Activated CD8-positive, alpha-beta T cell treated with anti-CD3 and anti-CD28 coated beads, Interleukin-2, amount 10 ng/mL, durations not matched to agents 7 days and 5 days (primary cell): ENCODE measurements at regions not wholly inside any gene's neighbourhood (a gene's known extent, or its start where the extent isn't known, plus 50 kb on each side); places are given as distances from the start of the nearest gene placed in this dataset.
"Not testable (repeated sequence)": the region's sequence is repeated elsewhere in the genome, so short reads cannot be mapped to it uniquely, and the experiment has no call there.

Experiments used
- ATAC-seq: fragments of 150-1000 bp; cut with Tn5 transposase; one replicate; pipeline ENCODE4 v1.10.0; 2021; ENCODE audit warnings: moderate library complexity
- CTCF ChIA-PET: fragments of 350-600 bp; sonication (Branson Sonifier 250); formaldehyde crosslinking; loops from one replicate; lab custom pipeline; 2021; ENCODE audit warnings: antibody characterized with exemption; lab: Charles Lee
- POLR2A ChIA-PET: fragments of 350-600 bp; sonication (Branson Sonifier 250); formaldehyde crosslinking; loops from one replicate; lab custom pipeline; 2021; ENCODE audit warnings: antibody characterized with exemption; lab: Charles Lee
- DNase-seq: peaks from one replicate; pipeline ENCODE4 v3.0.0-alpha.2; 2020
- H3K27ac Mint-ChIP-seq: one replicate; pipeline ENCODE4 v1.8.0; 2021; ENCODE audit warnings: mild to moderate bottlenecking, mixed read lengths
- H3K27me3 Mint-ChIP-seq: one replicate; pipeline ENCODE4 v1.8.0; 2021; ENCODE audit warnings: low read depth, mixed read lengths
- H3K36me3 Mint-ChIP-seq: one replicate; pipeline ENCODE4 v1.8.0; 2021; ENCODE audit warnings: low read depth, mixed read lengths
- H3K4me1 Mint-ChIP-seq: one replicate; pipeline ENCODE4 v1.8.0; 2021; ENCODE audit warnings: low read depth, mixed read lengths
- H3K4me3 Mint-ChIP-seq: one replicate; pipeline ENCODE4 v1.8.0; 2021; ENCODE audit warnings: mild to moderate bottlenecking, mixed read lengths
- H3K9me3 Mint-ChIP-seq: one replicate; pipeline ENCODE4 v1.8.0; 2022; ENCODE audit warnings: mixed read lengths; ENCODE audit not compliant: insufficient read depth

DNA sequence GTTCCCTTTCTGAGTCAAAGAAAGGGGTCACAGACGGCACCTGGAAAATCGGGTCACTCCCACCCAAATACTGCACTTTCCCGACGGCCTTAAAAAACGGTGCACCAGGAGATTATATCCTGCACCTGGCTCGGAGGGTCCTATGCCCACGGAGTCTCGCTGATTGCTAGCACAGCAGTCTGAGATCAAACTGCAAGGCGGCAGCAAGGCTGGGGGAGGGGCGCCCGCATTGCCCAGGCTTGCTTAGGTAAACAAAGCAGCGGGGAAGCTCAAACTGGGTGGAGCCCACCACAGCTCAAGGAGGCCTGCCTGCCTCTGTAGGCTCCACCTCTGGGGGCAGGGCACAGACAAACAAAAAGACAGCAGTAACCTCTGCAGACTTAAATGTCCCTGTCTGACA, 701.7 kb downstream of the RAPGEF2 start:
- H3K36me3 Mint-ChIP-seq, H3K27ac Mint-ChIP-seq, CTCF ChIA-PET, DNase-seq, POLR2A ChIA-PET, ATAC-seq, H3K4me1 Mint-ChIP-seq, H3K9me3 Mint-ChIP-seq, H3K4me3 Mint-ChIP-seq, H3K27me3 Mint-ChIP-seq: not testable (repeated sequence)

GRCh38 chr4:159823743-159824142, 720.9 kb downstream of the RAPGEF2 start:
- H3K27me3 Mint-ChIP-seq, result no peaks in the 10 kb centered on the region
- CTCF ChIA-PET, result no interaction called here
- ATAC-seq (no peak), DNase-seq (no peak)
- no peak overlapping the region for H3K27ac Mint-ChIP-seq
- POLR2A ChIA-PET, result no interaction called here
- H3K4me1 Mint-ChIP-seq, result no peaks in the 10 kb centered on the region
- no peaks in the 10 kb centered on the region for H3K36me3 Mint-ChIP-seq
- no peaks in the 10 kb centered on the region for H3K9me3 Mint-ChIP-seq
- no peak overlapping the region for H3K4me3 Mint-ChIP-seq

DNA sequence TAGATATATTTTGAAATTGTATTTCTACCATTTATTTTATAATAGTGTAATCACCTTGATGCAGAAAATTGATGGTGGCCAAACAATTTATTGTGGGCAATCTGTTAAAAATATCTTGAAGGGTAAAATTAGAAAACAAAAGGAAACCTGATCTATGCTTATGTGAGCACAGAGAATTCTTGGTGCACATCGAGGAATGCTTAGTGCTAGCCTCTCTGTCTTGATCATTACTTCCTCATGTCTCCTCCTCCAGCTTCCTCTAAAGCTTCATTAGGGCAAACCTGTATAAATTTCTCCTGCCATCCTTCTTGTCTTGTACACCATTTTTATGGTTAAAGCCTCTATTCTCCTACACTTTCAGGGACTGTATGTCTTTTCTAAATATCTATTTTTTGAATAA, 725.8 kb downstream of the RAPGEF2 start:
- no peaks in the 10 kb centered on the region for H3K9me3 Mint-ChIP-seq
- no peak for ATAC-seq
- no peaks in the 10 kb centered on the region for H3K27me3 Mint-ChIP-seq
- H3K27ac Mint-ChIP-seq, result no peak overlapping the region
- no peaks in the 10 kb centered on the region for H3K4me1 Mint-ChIP-seq
- CTCF ChIA-PET, result interaction anchor here (0.7 kb wide), 1 partner anchor 64 kb away, joined by 3 read pairs; no protein-coding TSS in a partner anchor
- no peaks in the 10 kb centered on the region for H3K36me3 Mint-ChIP-seq
- H3K4me3 Mint-ChIP-seq, result no peak overlapping the region
- POLR2A ChIA-PET, result no interaction called here
- no peak for DNase-seq

DNA sequence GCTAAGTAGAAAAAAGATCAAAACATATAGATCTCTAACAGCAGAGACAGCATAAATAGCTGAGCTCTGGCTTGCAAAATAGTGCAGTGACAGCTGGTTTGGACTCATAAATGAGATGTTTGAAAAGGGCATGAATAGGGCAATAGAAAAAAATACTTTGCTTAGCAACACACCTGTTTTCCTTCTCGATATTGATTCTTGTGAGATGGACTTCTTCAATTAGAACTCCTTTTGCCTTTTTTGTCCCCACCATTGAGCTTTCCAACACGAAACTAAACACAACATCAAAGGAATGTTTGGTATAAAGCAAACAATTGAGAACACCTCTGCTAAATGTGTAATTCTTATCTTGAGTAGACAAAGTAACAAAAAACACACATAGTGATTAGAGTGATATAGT, 726.3 kb downstream of the RAPGEF2 start:
- Mint-ChIP-seq H3K27ac (no peak overlapping the region), H3K9me3 (no peaks in the 10 kb centered on the region), H3K4me3 (no peak overlapping the region), H3K27me3 (no peaks in the 10 kb centered on the region), H3K4me1 (no peaks in the 10 kb centered on the region), H3K36me3 (no peaks in the 10 kb centered on the region)
- no peak for DNase-seq
- no peak for ATAC-seq
- POLR2A ChIA-PET, result no interaction called here
- CTCF ChIA-PET, result interaction anchor here (0.7 kb wide), 1 partner anchor 65 kb away, joined by 3 read pairs; no protein-coding TSS in a partner anchor

GRCh38 chr4:159837071-159837470, 734.2 kb downstream of the RAPGEF2 start:
- H3K4me3 Mint-ChIP-seq, result no peak overlapping the region
- H3K4me1 Mint-ChIP-seq, result no peaks in the 10 kb centered on the region
- ChIA-PET POLR2A (no interaction called here), CTCF (no interaction called here)
- no peaks in the 10 kb centered on the region for H3K27me3 Mint-ChIP-seq
- no peak for ATAC-seq
- peaks cover 6% of the 10 kb centered on the region for H3K9me3 Mint-ChIP-seq
- DNase-seq, result no peak
- no peak overlapping the region for H3K27ac Mint-ChIP-seq
- H3K36me3 Mint-ChIP-seq, result no peaks in the 10 kb centered on the region

DNA sequence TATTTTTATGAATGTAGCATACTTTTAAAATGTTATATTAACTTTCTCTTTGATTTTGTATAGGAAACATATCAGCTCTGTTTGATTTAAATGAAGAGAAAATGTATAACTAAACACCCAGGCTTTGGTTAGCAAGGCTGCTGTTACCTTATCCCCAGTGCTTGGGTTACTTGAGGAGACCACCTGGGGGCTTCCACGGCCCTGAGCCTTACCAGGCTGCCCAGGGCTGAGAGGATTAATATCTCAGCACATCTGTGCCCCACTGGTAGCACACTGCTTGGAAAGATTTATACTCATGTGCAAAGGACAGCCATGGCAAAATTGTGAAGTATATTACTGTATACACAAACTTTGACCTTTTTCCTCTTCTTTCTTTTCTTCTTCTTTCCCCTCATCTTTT, 752.9 kb downstream of the RAPGEF2 start:
- H3K27me3 Mint-ChIP-seq, result no peaks in the 10 kb centered on the region
- CTCF ChIA-PET, result no interaction called here
- no peaks in the 10 kb centered on the region for H3K36me3 Mint-ChIP-seq
- ATAC-seq, result no peak
- no peak for DNase-seq
- no peaks in the 10 kb centered on the region for H3K4me1 Mint-ChIP-seq
- H3K9me3 Mint-ChIP-seq, result no peaks in the 10 kb centered on the region
- no peak overlapping the region for H3K27ac Mint-ChIP-seq
- POLR2A ChIA-PET, result no interaction called here
- H3K4me3 Mint-ChIP-seq, result no peak overlapping the region

- H3K27me3 Mint-ChIP-seq, result no peaks in the 10 kb centered on the region
Observed at GRCh38 chr4:159856451-159856850, 753.6 kb downstream of the RAPGEF2 start.

DNA sequence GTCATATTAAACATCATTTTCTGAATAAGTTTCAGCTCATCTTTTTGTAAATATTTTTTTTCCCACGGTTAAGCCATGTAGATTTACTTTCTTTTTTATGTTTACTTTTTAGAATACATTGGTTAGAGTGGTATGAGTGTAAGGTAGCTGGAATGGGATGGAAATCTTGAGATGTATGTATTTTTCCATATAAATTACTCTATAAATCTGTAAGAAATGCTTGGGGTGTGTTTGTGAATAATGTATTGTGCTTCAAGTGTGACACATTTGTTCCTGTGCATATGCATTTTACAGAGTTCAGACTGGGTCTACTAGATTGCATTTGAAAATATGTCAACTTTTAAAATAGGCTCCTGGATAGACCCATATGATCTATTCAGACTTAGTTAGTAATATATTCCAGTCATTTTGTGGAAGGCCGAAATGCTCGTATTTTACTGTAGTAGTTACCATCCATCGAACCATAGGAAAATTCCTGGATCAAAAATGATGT, 756.8 kb downstream of the RAPGEF2 start:
- POLR2A ChIA-PET, result no interaction called here
- CTCF ChIA-PET, result no interaction called here
- DNase-seq, result no peak
- Mint-ChIP-seq H3K27ac (no peak overlapping the region), H3K4me1 (no peaks in the 10 kb centered on the region), H3K36me3 (no peaks in the 10 kb centered on the region), H3K4me3 (no peak overlapping the region), H3K9me3 (no peaks in the 10 kb centered on the region), H3K27me3 (no peaks in the 10 kb centered on the region)
- ATAC-seq, result no peak

More at GRCh38 chr4:159856451-159856850, 753.6 kb downstream of the RAPGEF2 start:
- H3K9me3 Mint-ChIP-seq, result no peaks in the 10 kb centered on the region
- POLR2A ChIA-PET, result no interaction called here
- H3K4me1 Mint-ChIP-seq, result no peaks in the 10 kb centered on the region
- CTCF ChIA-PET, result no interaction called here
- H3K36me3 Mint-ChIP-seq, result no peaks in the 10 kb centered on the region
- no peak overlapping the region for H3K4me3 Mint-ChIP-seq
- no peak overlapping the region for H3K27ac Mint-ChIP-seq
- ATAC-seq, result no peak
- no peak for DNase-seq

GRCh38 chr4:159860945-159861344, 758.1 kb downstream of the RAPGEF2 start:
- no peak overlapping the region for H3K4me3 Mint-ChIP-seq
- H3K36me3 Mint-ChIP-seq, result no peaks in the 10 kb centered on the region
- no peak for DNase-seq
- no peaks in the 10 kb centered on the region for H3K27me3 Mint-ChIP-seq
- CTCF ChIA-PET, result no interaction called here
- ATAC-seq, result no peak
- no peaks in the 10 kb centered on the region for H3K9me3 Mint-ChIP-seq
- POLR2A ChIA-PET, result no interaction called here
- no peak overlapping the region for H3K27ac Mint-ChIP-seq
- H3K4me1 Mint-ChIP-seq, result no peaks in the 10 kb centered on the region

GRCh38 chr4:159864337-159864736, 761.5 kb downstream of the RAPGEF2 start:
- no peaks in the 10 kb centered on the region for H3K9me3 Mint-ChIP-seq
- no peaks in the 10 kb centered on the region for H3K27me3 Mint-ChIP-seq
- no peak for ATAC-seq
- no peaks in the 10 kb centered on the region for H3K36me3 Mint-ChIP-seq
- H3K27ac Mint-ChIP-seq, result no peak overlapping the region
- H3K4me3 Mint-ChIP-seq, result no peak overlapping the region
- H3K4me1 Mint-ChIP-seq, result no peaks in the 10 kb centered on the region
- no peak for DNase-seq
- ChIA-PET POLR2A (no interaction called here), CTCF (no interaction called here)

GRCh38 chr4:159867673-159868072, 764.8 kb downstream of the RAPGEF2 start:
- H3K9me3 Mint-ChIP-seq, result peaks cover 4% of the 10 kb centered on the region
- CTCF ChIA-PET, result no interaction called here

DNA sequence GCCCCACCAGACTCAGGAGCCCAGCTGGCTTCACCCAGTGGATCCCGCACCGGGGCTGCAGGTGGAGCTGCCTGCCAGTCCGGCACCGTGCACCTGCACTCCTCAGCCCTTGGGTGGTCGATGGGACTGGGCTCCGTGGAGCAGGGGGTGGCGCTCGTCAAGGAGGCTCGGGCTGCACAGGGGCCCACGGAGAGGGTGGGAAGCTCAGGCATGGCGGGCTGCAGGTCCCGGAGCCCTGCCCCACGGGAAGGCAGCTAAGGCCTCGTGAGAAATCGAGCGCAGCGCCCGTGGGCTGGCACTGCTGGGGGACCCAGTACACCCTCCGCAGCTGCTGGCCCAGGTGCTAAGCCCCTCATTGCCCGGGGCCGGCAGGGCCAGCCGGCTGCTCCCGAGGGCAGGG, 766.1 kb downstream of the RAPGEF2 start:
- POLR2A ChIA-PET, H3K4me3 Mint-ChIP-seq, H3K27me3 Mint-ChIP-seq, H3K9me3 Mint-ChIP-seq, H3K36me3 Mint-ChIP-seq, DNase-seq, CTCF ChIA-PET, H3K27ac Mint-ChIP-seq, ATAC-seq, H3K4me1 Mint-ChIP-seq: not testable (repeated sequence)

More at GRCh38 chr4:159867673-159868072, 764.8 kb downstream of the RAPGEF2 start:
- H3K27me3 Mint-ChIP-seq, result no peaks in the 10 kb centered on the region
- no peak overlapping the region for H3K27ac Mint-ChIP-seq
- ATAC-seq, result no peak
- POLR2A ChIA-PET, result no interaction called here
- H3K36me3 Mint-ChIP-seq, result no peaks in the 10 kb centered on the region
- DNase-seq, result no peak
- H3K4me1 Mint-ChIP-seq, result no peaks in the 10 kb centered on the region
- H3K4me3 Mint-ChIP-seq, result no peak overlapping the region

DNA sequence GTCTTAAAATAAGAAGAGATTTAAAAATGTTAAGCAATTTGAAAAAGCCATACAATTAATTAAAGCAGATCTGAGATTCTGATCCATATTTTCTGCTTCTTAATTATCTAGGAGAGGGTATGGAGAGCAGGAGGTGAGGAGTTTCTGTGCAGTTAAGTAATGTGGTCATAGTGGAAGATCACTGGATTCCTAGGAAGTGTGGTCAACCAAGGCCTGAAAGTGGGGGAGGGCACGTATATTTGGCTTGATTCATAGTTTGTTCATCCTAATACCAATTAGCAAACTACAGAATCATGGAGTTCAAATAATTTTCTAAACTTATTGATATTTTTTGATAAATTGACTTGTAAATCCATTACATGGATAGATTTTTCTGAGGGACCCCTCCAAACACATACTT, 768.3 kb downstream of the RAPGEF2 start:
- Mint-ChIP-seq H3K27me3 (no peaks in the 10 kb centered on the region), H3K36me3 (no peaks in the 10 kb centered on the region), H3K9me3 (peaks cover 4% of the 10 kb centered on the region), H3K4me1 (no peaks in the 10 kb centered on the region), H3K27ac (no peak overlapping the region), H3K4me3 (no peak overlapping the region)
- DNase-seq (no peak), ATAC-seq (no peak)
- ChIA-PET CTCF (no interaction called here), POLR2A (no interaction called here)
